NCI-H226 (cell line): ENCODE measurements at regions not wholly inside any gene's neighbourhood (a gene's known extent, or its start where the extent isn't known, plus 50 kb on each side); places are given as distances from the start of the nearest gene placed in this dataset.
"Not testable (repeated sequence)": the region's sequence is repeated elsewhere in the genome, so short reads cannot be mapped to it uniquely, and the experiment has no call there.

Source experiments
- DNase-seq: peaks from one replicate; pipeline ENCODE4 v3.0.0-alpha.2; 2015

DNA sequence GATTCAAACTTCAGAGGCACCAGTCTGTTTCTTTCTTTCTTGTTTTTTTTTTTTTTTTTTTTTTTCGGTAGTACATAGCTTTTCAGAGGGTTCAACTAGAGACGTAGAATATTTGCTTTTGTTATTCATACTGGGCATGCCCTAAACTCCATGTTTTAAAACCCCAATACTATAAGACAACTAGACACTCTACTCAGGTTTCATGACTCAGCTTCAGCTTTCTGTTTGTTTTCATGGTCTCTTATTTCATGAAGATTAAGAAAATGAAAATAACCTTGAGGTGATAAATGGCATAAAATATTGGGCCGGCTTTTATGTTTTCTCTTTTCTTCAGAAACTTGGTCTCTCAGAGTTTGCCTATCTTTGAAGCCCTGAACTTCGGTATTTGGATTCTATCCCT is 2126.3 kb upstream of the ACO1 start:
- DNase-seq: no peak

DNA sequence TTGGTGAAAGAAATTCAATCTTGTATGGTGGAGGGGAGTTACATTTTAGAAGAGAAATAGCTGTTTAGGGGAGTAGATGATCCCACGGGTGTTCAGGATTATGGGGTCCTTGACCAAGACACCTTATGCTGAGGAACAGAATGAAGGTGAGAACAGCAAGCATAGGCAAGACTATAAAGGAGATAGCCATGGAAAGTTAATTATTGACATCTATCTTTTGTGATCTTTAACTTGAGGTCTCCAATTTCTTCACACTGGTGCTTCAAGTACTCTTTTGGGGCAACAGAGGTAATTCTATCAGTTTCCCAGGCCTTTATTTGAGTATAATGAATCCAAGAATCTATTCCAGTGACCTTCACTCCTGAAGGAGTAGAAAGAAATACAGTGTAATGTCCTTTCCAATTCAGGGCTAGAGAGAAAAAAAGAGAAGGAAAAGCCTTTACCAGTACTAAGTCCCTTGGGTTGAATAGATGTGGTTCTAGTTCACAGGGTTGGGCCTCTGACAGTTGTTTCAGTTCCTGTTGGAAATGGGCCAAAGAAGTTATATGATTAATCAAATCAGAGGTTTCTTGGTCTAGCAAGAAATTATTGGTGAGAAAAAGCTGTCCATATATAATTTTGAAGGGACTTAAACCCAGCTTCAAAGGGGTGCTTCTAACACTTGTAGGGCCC is 2104.1 kb upstream of the ACO1 start:
- DNase-seq: no peak

DNA sequence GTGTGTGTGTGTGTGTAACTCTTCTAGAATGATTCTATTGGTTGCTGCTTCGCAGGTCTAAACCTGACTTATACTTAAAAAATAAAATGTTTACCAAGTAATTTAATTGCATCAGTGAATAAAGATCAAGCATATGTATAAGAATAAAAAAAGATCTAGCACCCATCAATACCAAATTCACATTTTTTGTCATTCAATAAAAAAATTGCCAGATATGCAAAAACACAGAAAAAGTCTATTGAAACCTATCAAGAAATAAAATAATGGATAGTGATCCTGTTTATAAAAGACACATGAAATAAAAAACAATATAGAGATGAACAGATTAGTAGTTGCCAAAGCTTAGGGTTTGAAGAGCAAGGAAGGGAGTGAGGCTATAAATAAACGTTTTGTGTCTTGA is 2095.0 kb upstream of the ACO1 start:
- DNase-seq: no peak

DNA sequence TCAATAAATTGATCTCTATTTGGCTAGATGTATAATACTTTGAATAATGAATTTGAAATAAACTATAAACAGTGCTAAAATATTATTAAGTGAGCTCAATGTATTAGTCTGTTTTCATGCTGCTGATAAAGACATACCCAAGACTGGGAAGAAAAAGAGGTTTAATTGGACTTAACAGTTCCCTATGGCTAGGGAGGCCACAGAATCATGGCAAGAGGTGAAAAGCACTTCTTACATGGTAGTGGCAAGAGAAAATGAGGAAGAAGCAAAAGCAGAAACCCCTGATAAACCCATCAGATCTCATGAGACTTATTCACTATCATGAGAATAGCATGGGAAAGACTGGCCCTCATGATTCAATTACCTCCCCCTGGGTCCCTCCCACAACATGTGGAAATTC is 2092.4 kb upstream of the ACO1 start:
- DNase-seq: not testable (repeated sequence)

DNA sequence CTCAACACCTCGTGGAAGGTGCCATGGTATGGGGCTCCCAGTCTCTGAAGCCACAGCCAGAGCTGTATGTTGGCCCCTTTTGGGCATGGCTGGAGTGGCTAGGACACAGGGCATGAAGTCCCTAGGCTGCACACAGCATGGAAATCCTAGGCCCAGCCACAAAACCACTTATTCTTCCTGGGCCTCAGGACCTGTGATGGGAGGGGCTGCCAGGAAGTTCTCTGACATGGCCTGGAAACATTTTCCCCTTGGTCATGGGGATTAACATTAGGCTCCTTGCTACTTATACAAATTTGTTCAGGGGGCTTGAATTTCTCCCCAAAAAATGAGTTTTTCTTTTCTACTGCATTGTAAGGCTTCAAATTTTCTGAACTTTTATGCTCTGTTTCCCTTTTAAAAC is 2091.2 kb upstream of the ACO1 start:
- DNase-seq: no peak

DNA sequence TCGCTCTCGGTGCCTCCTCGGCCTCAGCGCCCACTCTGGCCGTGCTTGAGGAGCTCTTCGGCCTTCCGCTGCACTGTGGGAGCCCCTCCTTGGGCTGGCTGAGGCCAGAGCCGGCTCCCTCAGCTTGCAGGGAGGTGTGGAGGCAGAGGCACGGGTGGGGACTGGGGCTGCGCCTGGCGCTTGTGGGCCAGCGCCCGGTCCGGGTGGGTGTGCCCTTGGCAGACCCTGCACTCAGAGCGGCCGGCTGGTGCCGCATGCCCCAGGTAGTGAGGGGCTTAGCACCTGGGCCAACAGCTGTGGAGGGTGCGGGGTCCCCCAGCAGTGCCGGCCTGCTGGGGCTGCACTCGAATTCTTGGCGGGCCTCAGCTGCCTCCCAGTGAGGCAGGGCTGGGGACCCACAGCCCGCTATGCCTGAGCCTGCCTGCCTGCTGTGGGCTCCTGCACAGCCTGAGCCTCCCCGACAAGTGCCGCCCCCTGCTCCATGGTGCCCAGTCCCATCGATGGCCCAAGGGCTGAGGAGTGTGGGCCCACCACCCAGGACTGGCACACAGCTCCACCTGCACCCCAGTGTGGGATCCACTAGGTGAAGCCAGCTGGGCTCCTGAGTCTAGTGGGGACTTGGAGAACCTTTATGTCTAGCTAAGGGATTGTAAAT is 2085.2 kb upstream of the ACO1 start:
- no peak for DNase-seq

DNA sequence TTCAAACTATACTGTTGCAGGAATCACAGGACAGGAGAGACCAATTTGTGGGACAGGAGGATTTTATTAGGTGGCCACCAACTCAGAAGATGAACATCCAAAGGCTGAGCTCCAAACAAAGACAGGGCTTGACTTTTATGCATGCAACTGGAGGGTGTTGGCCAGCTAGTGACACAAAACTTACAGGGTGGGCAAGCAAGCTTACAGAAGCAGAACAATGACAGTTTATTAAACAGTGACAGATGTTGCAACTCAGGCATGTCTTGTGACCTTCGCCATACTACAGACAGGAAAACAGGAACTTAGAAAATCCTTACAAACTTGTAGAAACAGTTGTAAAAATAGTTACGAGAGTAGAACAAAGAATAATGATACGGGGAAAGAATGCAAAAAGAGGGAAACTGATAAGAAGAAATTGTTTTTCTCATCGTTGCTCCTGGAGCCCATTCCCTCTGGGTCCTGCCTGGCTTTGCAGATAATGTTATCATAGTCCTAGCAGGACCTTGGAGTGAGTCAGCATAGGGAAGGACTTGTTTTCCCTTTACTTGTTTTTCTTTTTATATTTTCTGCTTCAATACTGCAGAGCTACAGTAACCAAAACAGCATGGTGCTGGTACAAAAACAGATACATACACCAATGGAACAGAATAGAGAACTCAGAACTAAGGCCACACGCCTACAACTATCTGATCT is 2083.0 kb upstream of the ACO1 start:
- DNase-seq: no peak

DNA sequence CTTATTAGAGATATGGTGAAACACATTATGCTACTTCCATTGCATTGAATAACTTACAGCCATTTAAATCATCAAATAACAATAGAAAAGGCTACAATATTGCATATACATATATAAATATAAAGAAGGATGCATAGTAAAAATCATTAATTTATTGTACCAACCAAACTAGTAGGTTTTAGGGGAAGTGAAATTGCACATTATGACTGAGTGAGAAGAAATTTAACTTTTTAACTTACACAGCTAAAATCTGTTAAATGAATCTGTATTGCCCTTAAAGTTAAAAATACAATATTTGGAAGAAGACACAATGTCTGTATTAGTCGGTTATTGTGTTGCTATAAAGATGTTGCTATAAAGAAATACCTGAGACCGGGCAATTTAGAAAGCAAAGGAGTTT is 2073.7 kb upstream of the ACO1 start:
- DNase-seq: no peak

DNA sequence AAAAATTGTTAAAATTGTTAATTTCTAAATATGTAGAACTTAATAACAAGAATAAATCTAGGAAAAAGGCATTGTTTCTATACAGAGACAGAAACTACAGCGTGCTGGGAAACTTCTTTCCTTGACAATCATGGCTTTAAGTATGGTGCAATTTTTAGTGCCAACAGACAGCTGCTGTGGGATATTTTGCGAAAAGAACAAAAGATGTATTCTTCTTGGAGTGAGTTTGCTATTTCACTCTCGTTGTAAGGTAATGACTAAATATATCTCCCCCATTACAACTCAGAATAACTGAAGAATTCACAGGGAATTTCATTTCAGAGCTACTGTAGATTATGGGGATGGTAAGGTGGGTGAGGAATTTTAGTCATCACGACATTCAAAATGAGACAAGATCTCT is 2055.0 kb upstream of the ACO1 start:
- no peak for DNase-seq

DNA sequence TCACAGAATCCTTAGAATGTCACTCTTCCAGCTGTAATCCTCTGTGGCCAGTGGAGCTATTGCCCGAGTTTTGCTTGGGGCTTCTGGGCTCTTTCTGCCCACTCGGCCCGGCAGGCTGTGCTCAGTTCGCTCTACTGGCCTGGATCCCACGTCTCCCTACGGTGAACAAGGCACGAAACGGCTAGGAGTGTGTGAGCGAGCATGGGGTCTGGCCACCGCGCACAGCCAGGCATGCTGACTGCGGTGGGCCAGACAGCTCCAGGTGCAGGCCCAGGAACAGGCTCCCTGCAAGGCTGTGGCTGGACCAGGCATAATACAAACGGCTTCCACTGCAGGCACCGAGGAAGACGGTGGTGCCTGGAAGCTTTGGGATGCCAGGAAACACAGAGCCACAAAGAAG is 2035.5 kb upstream of the ACO1 start:
- no peak for DNase-seq

DNA sequence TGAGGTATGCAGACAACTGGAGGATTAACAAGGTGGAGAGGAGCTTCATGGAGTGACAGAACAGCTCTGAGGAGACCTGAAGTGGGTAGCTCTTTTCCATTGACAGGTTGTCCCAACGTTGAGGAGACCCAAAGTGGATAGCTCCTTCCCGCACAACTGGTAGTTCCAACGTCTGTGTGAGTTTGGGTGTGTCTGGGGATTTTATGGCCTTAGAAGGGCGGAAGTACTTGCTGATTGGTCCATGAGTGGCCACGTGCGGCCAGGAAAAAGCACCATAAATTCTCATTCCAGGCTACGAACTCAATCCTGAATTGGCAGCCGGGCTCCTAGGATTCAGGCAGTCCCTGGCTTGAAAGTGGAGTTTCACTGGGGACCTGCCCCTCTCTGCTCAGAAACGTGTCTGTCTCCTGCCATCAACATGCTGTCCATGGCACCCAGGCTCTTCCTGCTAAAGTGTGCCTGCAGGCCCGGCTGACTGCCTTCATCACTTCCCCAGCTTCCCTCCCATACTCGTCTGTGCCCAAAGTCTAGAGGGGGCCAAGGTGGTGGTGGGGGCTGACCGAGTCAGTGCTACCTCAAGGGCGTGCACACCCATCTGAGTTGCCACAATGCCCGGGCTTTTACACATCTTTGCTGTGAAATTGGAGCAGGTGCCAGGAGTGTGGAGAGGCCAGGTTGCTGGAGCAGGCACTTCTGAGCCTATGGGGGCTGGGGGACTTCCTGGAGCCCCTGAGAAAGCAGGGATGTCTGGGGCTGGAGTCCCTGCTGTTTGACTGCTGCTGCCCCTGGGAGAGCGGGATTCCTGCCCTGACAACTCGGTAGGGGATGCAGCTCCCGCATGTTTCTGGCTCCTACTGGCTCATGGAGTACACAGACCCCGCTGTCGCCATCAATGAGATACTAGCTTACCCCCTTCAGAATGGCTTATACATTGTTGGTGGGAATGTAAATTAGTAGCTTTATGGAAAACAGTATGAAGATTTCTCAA is 2034.6 kb upstream of the ACO1 start:
- no peak for DNase-seq

DNA sequence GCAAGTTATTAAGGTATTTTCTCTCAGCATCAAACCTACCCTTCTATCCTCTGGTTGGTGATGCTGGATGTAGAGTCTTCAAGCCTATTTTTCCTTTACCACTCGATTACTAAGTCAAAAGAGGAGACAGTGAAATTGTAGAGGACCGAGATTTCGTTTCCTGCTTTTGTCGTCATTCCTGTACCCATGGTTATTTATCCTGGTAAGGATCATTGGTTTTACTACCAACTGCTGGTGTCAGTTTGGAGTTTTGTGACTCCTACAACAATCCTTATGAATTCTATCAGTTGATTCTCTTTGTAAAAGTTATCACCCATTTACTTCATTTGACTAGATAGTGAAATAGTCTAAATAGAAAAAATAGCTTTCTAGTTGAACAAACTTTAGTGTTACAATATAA is 2028.2 kb upstream of the ACO1 start:
- no peak for DNase-seq

DNA sequence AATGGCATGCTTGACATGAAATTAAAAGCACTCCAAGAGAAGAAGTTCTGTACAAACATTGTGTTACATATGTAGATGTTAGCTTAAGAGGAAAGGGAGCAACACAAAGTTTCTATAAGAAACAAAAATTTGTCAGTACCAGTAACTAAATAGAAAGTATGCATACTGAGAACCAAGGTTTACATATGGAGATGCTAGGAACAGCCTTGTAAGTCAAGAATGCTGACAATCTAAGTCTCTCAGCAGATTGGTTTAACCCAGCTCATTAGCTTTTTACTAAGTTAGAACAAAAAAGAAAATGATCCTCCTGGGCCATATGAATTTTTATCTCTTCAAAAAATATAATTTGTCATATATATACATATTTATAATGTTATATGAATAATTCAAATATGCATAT is 2022.1 kb upstream of the ACO1 start:
- no peak for DNase-seq

DNA sequence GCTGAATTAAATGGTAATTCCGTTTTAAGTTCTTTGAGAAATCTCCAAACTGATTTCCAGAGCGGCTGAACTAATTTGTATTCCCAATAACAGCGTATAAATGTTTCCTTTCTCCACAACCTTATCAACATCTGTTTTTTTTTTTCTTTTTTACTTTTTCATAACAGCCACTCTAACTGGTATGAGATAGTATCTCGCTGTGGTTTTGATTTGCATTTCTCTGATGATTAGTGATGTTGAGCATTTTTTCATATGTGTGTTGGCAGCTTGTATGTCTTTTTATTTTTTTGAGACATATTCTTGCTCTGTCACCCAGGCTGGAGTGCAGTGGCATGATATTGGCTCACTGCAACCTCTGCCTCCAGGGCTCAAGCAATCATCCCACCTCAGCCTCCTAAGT is 2018.3 kb upstream of the ACO1 start:
- DNase-seq: not testable (repeated sequence)

DNA sequence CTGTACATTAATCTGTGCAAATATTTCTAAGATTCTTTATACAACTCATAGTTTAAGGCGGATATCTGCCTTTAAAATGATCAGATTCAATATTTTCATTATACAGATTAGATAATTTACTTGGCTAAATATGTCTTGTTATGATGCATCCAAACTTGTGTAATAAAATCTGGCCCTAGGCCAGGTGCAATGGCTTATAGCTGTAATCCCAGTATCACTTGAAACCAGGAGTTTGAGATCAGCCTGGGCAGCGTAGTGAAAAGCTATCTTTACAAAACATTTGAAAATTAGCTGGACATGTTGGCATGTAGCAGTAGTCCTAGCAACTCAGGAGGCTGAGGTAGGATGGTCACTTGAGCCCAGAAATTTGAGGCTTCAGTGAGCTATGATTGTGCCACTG is 2002.2 kb upstream of the ACO1 start:
- DNase-seq: no peak

DNA sequence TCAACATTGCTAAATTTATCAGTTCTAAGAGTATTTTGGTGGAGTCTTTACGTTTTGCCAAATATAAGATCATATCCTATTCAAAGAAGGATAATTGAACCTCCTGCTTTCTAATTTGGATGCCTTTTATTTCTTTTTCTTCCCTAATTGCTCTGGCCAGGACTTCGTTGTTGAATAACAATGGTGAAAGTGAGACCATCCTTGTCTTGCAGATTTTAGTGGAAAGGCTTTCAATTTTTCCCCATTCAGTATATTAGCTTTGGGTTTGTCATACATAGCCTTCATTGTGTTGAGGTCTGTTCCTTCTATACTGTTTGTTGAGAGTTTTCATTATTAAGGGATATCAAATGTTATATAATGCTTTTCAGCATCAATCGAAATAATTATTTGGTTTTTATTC is 1974.2 kb upstream of the ACO1 start:
- DNase-seq: no peak

DNA sequence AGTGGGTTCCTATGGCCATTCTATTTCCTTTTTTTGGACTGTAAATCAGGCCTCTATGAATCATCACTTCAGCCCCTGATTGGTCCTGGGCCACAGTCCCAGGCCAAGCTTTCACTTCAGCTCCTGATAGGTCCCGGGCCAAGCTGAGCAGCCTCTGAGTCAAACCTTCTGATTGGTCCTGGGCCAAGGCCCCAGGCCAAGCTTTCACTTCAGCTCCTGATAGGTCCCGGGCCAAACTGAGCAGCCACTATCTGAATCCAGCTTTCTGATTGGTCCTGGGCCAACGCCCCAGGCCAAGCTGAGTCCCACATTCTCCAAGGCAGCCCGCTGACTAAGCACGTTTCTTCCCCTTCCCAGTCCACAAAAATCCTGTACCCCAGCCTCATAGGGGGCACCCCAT is 1972.9 kb upstream of the ACO1 start:
- no peak for DNase-seq

DNA sequence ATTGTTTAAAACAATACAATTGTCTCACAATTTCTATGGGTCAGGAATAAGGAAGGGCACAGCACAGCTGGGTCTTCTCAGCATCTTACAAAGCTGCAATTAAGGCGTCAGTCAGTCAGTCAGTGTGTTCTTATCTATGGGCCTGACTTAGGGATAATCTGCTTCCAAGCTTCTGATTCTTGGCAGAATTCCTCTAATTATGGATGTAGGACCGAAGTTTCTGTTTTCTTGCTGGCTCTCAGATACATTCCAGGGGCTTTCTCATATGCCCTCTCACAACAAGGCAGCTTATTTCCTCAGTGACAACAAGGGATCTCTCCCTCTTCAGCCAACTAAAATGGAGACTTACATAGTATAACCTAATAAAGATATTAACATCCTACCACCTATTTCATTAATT is 1925.3 kb upstream of the ACO1 start:
- DNase-seq: no peak

DNA sequence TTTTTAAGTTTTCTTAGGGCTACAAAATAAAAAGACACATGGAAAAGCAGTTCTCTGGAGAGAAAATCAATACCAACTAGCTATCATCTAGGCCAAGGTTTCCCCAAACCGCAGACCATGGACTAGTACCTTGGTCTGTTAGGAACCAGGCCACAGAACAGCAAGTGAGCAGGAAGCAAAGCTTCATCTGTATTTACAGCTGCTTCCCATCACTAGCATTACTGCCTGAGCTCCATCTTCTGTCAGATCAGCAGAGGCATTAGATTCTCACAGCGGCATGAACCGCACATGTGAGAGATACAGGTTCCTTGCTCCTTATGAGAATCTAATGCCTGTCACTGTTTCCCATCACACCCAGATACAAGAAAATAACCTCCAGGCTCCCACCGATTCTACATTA is 1907.6 kb upstream of the ACO1 start:
- DNase-seq: no peak

DNA sequence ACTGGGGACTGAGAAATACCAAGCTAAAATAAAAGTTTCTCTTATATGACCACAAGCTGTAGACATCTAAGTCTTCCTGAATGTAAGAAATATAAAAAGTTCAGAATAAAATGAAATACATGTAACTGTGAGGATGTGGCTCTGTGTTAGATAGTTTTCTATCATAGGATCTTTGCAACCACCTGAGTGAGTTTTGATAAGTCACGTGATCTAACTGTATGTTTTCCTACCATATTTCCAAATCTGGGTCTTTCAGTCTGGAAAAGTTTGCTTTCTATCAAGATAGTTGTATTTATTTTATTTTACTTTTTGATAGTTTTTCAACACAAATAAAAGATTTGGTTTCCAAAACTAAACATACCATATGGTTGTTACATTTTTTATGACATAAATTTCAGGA is 1905.8 kb upstream of the ACO1 start:
- no peak for DNase-seq

DNA sequence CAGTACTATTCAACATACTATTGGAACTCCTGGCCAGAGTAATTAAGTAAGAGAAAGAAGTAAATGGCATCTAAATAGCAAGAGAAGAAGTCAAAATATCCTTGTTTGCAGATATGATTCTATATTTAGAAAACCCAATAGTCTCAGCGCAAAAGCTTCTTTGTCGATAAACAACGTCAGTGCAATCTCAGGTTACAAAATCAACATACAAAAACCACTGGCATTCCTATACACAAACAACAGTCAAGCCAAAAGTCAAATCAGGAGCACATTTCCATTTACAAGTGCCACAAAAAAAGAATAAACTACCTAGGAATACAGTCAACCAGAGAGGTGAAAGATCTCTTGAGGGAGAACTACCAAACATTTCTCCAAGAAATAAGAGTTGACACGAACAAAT is 1901.9 kb upstream of the ACO1 start:
- no peak for DNase-seq

DNA sequence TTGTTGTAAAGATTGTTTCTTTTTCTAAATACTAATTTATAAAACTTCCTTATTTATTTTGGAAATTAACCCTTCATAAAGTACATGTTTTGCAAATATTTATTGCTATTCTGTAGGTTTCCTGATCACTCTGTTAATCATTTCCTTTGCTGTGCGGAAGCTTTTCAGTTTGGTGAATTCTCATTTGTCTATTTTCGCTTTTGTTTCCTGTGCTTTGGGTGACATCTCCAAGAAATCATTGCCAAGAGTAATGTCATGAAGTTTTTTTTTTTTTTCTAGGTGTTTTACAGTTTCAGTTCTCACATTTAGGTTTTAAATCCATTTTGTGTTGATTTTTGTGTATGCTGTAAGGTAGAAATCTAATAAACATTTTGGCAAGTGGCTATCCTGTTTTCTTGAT is 1899.8 kb upstream of the ACO1 start:
- DNase-seq: no peak

DNA sequence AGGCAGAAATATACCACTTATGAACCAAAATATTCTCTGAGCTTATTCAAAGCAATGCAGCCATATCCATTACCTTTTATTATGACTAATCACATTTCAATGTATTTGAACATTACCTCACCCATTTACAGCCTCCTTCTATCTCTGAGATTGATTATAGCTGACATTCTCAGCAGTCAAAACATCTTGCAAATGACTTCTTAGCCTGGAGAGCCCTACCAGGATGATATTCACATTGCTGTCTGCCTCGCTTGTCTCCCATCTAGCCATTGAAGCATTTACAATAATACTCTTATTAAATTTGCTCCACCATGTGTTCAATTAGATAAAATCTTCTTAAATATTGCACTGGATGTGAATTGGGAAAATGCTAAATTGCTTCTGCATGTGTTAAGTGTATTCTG is 1879.9 kb upstream of the ACO1 start:
- DNase-seq: peak; percentile 42
